ENCODE measurements at regions not wholly inside any gene's neighbourhood (a gene's known extent, or its start where the extent isn't known, plus 50 kb on each side); places are given as distances from the start of the nearest gene placed in this dataset.

GRCh38 chr2:67075530-67076238 lies 321.4 kb upstream of the ETAA1 start:
- TF ChIP-seq EZH2 (IDR thresholded peaks at IDR 0.05; ENCODE audit: low read depth), result no peak
- TF ChIP-seq CTCF (conservative IDR thresholded peaks at IDR 0.05), result no peak
